IPS-15b (cell line): ENCODE measurements at regions not wholly inside any gene's neighbourhood (a gene's known extent, or its start where the extent isn't known, plus 50 kb on each side); places are given as distances from the start of the nearest gene placed in this dataset.

Experiments
- H3K27me3 ChIP-seq: one replicate; pipeline ENCODE4 v1.6.1; 2013; ENCODE audit warnings: low read length; ENCODE audit not compliant: control insufficient read depth, insufficient read depth
- H3K36me3 ChIP-seq: one replicate; pipeline ENCODE4 v1.6.1; 2013; ENCODE audit warnings: low read length; ENCODE audit not compliant: control insufficient read depth, insufficient read depth
- H3K4me1 ChIP-seq: one replicate; pipeline ENCODE4 v1.6.1; 2013; ENCODE audit warnings: mild to moderate bottlenecking, low read length; ENCODE audit not compliant: control insufficient read depth, insufficient read depth
- H3K4me3 ChIP-seq: one replicate; pipeline ENCODE4 v1.5.1; 2013; ENCODE audit warnings: low read depth, low read length
- H3K9ac ChIP-seq: one replicate; pipeline ENCODE4 v1.6.1; 2013; ENCODE audit warnings: low read depth, mild to moderate bottlenecking, low read length
- H3K9me3 ChIP-seq: one replicate; pipeline ENCODE4 v1.6.1; 2013; ENCODE audit warnings: mild to moderate bottlenecking, low read length; ENCODE audit not compliant: control insufficient read depth, insufficient read depth

DNA sequence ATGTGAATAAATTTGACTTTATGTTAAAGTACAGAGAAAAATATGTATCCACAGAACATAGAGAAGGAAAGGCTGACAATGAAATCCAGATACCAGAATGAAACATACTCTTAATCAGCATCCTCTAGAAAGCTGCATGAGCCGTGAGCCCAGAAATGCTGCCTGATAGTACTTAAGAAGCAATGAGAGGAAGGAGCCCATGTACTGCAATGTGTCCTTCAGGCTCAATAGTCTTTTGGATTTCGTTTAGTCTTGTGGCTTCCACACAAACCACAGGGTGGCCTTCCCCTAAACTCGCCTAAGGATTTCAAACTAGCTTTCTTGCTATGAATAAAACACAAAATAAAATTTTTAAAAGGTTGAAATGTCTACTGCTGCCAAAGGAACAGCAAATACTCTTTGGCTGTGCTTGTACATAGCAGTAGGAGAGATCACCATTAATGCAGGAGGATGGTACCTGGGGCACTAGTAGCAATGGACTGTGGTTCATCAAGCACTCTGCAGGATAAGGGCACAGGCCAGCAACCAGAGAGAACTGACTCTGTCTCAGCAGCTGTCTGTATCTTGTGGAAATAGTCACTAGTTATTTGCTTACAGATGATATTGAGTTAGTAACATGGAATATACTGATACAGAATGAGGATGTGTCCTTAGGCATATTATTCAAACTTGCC, 988.3 kb upstream of the LRFN5 start:
- Histone ChIP-seq H3K4me1 (peaks cover 25% of the 10 kb centered on the region), H3K9me3 (no peaks in the 10 kb centered on the region), H3K4me3 (no peak overlapping the region), H3K9ac (no peak overlapping the region), H3K27me3 (no peaks in the 10 kb centered on the region), H3K36me3 (no peaks in the 10 kb centered on the region)

DNA sequence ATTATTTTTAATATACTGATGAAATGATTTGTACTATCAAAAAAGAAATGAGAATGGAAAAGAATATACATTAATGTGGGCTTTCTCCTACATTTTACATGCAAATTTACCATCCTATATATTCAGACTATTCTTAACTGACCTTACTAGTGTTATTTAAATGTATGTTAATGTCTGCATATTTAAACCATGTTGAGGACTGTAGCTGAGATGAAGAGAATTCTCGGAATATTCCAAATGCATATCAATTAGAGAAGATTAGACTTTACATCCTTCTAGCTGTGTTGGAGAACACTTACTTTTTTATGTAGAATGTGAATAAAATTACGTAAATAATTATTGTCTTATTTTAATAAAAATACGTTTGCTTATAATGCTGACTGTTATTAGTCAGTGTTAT, 990.1 kb upstream of the LRFN5 start:
- no peaks in the 10 kb centered on the region for H3K9me3 ChIP-seq
- no peak overlapping the region for H3K9ac ChIP-seq
- no peak overlapping the region for H3K4me3 ChIP-seq
- H3K4me1 ChIP-seq = peaks cover 25% of the 10 kb centered on the region
- H3K36me3 ChIP-seq = no peaks in the 10 kb centered on the region
- no peaks in the 10 kb centered on the region for H3K27me3 ChIP-seq

DNA sequence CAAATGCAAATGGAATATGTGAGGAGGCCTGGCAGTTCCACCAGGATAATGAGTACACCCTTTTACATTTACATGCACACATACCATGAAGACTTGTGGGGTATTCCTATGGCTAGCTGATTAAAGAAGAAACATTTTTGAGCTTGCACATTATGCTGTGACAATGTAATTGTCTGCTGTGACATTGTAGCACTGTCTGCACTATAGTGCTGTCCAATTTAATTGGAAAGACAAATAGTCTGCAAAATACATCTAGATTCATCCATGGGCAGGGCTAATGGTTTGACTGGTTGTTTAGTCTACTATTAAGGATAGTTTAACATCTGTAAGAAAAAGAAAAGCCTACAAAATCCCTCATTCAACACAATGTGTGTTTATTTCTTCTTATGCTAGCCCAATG, 1005.6 kb upstream of the LRFN5 start:
- no peaks in the 10 kb centered on the region for H3K27me3 ChIP-seq
- H3K4me3 ChIP-seq = no peak overlapping the region
- H3K9ac ChIP-seq = no peak overlapping the region
- H3K9me3 ChIP-seq = no peaks in the 10 kb centered on the region
- H3K4me1 ChIP-seq = no peaks in the 10 kb centered on the region
- no peaks in the 10 kb centered on the region for H3K36me3 ChIP-seq

DNA sequence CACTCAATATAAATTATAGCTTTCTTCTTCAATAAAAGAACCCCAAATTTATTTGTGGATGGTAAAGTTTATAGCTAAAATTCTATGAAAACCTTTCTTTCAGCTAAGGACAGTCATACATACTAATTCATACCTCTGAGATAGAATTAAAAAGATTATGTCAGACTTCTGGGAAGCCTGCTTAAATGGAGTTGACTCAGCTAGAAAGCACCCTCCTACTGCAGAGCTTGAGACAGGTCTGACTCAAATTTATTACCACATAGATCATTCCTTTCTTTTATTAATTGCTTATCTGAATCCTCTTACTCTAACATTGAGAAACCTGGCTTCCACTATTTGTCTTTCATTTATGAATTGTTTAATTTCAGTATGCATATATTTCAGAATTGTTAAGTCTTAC, 1007.0 kb upstream of the LRFN5 start:
- Histone ChIP-seq H3K9ac (no peak overlapping the region), H3K9me3 (no peaks in the 10 kb centered on the region), H3K4me1 (no peaks in the 10 kb centered on the region), H3K36me3 (no peaks in the 10 kb centered on the region), H3K4me3 (no peak overlapping the region), H3K27me3 (no peaks in the 10 kb centered on the region)

DNA sequence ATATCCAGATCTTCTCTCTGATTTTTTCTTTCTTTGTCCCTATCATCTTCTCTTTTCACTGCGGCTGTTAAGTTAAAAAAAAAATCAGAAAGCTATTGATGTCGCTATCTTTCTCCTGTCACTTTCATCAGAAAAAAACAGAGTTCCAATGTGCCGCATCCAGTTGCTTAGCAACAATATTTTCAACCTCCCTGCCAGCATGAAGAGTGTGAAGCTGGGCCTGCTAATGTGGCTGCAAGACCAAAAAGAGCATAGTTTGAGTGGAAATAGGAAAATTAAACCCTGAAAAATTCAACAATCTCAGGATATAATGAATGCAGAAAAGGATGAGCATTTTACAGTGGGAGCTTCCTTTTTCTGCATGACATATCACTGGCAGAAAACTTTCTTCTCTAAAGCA, 1025.4 kb upstream of the LRFN5 start:
- Histone ChIP-seq H3K27me3 (no peaks in the 10 kb centered on the region), H3K4me1 (peaks cover 4% of the 10 kb centered on the region), H3K9ac (no peak overlapping the region), H3K4me3 (no peak overlapping the region), H3K36me3 (no peaks in the 10 kb centered on the region), H3K9me3 (no peaks in the 10 kb centered on the region)

DNA sequence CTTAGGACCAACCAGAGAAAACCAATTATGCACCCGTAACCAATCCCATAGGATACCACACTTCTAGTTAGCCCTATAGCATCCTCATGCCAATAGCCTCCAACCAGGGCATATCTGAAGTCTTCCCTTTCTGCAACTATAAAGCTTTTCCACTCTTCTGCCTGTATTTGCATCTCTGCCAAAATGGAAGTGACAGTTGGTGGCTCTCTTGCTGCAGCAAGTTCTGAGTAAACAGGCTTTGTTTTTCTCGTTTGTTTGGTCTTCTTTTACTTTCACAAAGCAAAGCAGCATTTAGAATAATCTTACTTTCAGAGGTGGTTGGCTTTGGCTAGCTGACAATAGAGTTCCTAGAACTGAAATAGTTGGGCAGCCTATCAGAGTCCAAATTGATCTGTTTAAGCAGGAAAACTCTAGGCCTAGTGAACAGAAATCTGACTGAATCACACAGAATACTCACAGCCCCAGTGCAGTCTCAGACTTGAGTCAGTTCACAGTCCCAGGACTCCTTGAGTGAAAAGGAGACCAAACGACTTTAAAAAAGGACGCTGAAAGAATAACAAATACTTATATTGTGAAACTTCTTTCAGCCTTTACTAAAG, 1029.7 kb upstream of the LRFN5 start:
- Histone ChIP-seq H3K9ac (no peak overlapping the region), H3K27me3 (no peaks in the 10 kb centered on the region), H3K4me1 (peaks cover 4% of the 10 kb centered on the region), H3K4me3 (no peak overlapping the region), H3K36me3 (no peaks in the 10 kb centered on the region), H3K9me3 (no peaks in the 10 kb centered on the region)

DNA sequence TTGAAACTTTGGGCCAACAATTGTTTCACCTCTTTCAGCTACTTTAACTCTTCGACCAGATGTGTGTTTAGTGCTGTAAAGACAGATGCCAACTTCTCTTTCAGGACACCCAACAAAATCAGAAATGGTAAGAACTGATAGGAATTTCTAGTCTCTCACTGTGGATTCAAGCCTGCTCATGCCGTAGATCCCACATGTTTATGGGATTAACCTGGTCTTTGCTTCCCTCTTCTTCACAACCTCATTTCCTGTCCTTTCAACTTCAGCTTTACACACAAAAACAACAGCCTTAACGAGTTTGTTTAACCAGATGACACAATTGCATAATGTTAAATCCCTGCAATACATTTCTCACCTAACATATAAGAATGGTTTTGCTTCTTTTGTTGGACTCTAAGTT, 1031.9 kb upstream of the LRFN5 start:
- H3K9ac ChIP-seq = no peak overlapping the region
- no peaks in the 10 kb centered on the region for H3K27me3 ChIP-seq
- H3K4me1 ChIP-seq = peaks cover 4% of the 10 kb centered on the region
- H3K4me3 ChIP-seq = no peak overlapping the region
- no peaks in the 10 kb centered on the region for H3K36me3 ChIP-seq
- no peaks in the 10 kb centered on the region for H3K9me3 ChIP-seq

DNA sequence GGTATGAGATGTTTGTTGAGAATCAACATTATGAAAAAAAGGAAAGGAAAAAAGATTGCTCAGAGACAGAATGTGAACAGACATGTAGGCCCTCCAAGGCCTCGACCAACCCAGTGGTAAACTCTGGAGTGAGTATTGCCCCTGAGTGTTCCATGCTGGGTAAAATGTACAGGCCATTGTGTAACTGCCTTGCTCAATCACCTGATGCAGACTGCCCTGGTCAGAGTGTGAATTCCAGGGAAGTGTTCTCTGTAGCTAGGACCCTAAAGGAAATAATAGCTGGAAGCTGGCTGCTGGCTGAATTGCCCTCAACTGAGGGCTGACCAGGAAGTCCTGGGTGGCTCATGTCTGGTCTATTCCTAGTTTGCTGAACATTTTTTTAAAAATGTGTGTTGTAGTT, 1081.4 kb upstream of the LRFN5 start:
- Histone ChIP-seq H3K4me3 (no peak overlapping the region), H3K4me1 (no peaks in the 10 kb centered on the region), H3K27me3 (no peaks in the 10 kb centered on the region), H3K9ac (no peak overlapping the region), H3K36me3 (no peaks in the 10 kb centered on the region), H3K9me3 (no peaks in the 10 kb centered on the region)

DNA sequence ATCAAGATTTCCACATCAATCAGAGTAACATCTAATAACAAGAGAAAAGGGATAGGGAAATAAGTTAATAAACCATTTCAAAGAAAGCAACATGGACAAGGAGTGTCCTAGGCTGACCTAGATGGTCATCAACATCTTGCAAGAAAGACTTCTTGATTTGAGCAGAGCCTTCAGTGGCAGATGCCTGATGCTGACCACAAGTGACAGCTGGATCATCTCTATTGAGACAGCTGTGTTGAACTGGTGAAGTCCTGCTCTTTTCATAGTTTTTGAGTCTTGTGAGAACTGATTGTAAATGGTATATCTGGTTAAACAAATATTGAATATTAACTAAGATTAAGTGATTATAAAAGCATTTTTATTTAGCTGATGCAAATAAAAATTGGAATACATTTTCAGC, 1083.6 kb upstream of the LRFN5 start:
- H3K27me3 ChIP-seq = no peaks in the 10 kb centered on the region
- no peaks in the 10 kb centered on the region for H3K36me3 ChIP-seq
- no peak overlapping the region for H3K4me3 ChIP-seq
- no peaks in the 10 kb centered on the region for H3K4me1 ChIP-seq
- no peaks in the 10 kb centered on the region for H3K9me3 ChIP-seq
- no peak overlapping the region for H3K9ac ChIP-seq

DNA sequence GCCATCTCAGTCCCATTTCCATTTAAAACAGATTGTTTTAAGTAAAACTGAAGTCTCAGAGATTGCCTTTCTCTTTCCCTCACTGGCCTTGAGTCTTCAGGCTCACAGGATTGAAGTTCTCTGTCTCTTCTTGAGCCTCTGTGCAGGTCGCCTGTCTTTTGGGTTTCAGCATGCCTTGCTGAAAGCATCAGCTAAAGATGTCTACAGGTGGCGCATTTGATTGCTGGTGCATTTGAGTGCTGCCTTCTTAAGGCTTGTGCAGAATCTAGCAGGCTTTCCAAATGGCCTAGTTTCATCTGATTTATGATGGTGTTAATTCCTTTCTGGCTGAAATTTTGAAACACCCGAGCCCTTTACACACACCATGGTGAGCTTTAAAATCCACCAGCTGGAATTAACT, 1062.2 kb upstream of the FBXO33 start:
- Histone ChIP-seq H3K9ac (no peak overlapping the region), H3K4me3 (no peak overlapping the region), H3K4me1 (no peaks in the 10 kb centered on the region), H3K36me3 (no peaks in the 10 kb centered on the region), H3K27me3 (no peaks in the 10 kb centered on the region), H3K9me3 (no peaks in the 10 kb centered on the region)

DNA sequence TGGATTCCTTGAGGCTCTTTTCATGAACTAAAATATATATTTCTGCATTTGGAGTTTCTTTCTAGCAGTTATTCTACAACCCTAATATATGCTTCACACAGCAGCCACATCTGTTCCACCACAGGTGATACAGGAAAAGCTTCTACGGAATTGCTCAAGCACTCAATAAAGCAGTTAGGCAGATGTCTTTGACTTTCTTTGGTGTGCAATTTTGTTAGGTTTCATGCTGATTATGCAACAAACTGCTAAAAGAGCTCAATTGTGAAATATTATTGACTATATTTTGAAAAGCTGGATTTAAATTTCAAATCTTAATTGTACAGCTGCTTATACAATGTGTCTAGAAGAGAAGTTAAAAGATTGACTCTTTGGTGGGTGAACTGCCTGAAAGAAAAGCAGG, 1055.6 kb upstream of the FBXO33 start:
- no peaks in the 10 kb centered on the region for H3K9me3 ChIP-seq
- H3K9ac ChIP-seq = no peak overlapping the region
- no peak overlapping the region for H3K4me3 ChIP-seq
- H3K27me3 ChIP-seq = no peaks in the 10 kb centered on the region
- H3K4me1 ChIP-seq = no peaks in the 10 kb centered on the region
- H3K36me3 ChIP-seq = no peaks in the 10 kb centered on the region

DNA sequence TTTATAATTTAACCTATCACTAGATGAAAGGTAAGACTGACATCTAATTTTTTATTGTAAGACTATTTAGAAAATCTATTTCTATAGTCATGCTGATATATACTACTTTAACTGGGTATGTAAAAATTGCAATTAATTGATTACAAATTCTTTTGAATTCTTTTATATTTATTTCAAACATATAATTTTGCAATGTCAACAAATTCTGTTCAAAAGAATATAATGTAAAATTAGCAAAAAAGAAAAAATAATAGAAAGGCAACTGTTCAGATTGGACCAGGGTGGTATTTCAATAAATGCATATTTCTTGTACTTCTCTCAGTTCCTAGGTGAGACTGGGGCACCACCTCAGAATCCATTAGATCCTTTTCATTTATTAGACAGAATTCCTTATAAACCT, 1053.5 kb upstream of the FBXO33 start:
- no peak overlapping the region for H3K9ac ChIP-seq
- no peaks in the 10 kb centered on the region for H3K4me1 ChIP-seq
- no peaks in the 10 kb centered on the region for H3K36me3 ChIP-seq
- no peaks in the 10 kb centered on the region for H3K9me3 ChIP-seq
- H3K27me3 ChIP-seq = no peaks in the 10 kb centered on the region
- H3K4me3 ChIP-seq = no peak overlapping the region
